T-helper 1 cell treated with Interleukin-12 subunit alpha and Interleukin-12 subunit beta and Interleukin-4 antibody, amounts not matched to agents 30 ng/mL and 1 ng/mL, for 36 hours (primary cell): ENCODE measurements at regions not wholly inside any gene's neighbourhood (a gene's known extent, or its start where the extent isn't known, plus 50 kb on each side); places are given as distances from the start of the nearest gene placed in this dataset.

Experiments
- intact Hi-C: fragments of 100-400 bp; cut with micrococcal nuclease; formaldehyde crosslinking; loops from one replicate; pipeline ENCODE4 v1.15.1; 2024

DNA sequence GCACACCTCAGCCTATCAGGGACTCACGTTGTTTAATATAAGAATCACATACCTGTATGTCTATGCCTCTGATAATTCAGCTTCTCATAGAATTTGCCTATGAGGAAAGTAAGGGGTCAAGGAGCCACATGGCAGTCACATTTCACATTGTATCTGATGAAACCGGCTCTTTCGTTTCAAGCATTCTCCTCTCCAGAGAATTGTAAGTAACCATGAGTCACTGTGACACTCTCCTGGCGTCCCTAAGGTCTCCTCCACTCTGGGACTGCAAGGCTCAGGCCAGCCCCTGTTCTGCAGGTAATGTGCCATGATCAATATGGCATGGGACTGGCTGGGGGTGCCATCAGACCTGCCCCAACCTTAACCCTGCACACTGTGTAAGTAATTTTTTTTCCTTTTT, 503.3 kb downstream of the COG6 start:
- intact Hi-C loops: no loop called here

DNA sequence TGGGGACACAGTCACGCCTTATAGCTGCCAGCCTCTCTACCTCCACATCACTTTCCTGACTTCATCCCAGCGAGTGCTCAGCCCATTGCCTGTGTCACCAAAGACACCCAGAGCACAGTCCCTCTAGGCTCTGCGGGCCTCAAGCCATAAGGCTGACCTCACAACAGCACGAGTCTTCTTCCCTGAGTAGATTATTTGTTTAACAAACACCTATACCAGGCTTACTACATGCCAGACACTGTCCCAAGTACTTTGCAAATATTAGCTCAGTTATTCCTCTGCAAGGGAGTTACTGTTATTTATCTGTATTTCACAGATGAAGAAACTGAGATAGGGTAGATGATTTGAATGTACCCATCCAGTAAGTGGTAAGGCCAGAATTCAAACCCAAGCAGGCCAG, 504.3 kb downstream of the COG6 start:
- intact Hi-C loops: no loop called here

DNA sequence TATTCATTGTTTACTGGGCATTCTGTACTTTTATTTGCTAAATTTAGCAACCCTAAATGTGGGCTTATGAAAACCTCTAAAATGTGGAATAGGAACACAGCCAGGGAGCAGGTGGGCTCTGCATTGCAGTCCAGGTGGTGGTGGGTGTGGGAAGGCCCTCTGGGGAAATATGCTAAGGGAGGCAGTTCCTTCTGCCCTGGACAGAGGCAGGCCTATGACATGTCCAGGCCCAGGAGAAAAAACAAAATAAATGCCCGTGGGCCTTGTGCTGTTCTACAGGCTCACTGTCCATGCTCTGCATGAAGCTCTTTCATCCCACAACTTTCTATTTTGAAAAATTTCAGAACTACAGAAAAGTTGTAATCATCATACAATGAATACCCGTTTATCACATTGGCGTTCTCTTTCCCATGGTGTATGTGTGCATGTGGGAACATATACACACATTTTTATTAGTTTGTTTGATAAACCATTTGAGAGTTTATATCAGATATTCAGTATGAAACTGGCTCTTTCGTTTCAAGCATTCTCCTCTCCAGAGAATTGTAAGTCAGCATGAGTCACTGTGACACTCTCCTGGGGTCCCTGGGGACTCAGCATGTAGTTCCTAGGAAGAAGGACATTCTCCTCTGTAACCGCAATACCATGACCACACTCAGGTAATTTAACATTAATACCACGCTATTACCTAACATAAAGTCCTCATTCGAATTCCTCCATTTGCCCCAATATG, 505.3 kb downstream of the COG6 start:
- intact Hi-C loops: no loop called here

DNA sequence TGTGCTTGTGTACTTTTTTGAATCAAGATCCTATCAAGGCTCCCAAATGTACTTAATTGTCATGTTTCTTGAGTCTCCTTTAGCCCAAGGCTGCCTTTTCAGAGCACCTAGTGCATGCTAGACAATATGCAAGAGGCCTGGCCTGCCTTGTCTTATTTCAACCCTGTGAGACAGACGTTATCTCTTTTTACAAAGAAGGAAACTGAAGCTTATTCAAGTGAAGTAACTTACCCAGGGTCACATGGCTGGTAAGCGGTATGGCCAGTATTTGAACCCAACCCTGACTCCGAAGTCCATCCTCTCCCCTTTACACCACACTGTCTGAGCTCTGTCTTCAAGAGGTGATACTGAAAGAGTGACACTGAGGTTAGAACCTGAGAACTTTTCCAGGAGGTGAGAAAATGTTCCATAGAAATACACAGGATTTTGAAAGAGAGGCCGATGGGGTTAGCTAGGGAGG, 505.1 kb downstream of the FOXO1 start:
- intact Hi-C loops: no loop called here

DNA sequence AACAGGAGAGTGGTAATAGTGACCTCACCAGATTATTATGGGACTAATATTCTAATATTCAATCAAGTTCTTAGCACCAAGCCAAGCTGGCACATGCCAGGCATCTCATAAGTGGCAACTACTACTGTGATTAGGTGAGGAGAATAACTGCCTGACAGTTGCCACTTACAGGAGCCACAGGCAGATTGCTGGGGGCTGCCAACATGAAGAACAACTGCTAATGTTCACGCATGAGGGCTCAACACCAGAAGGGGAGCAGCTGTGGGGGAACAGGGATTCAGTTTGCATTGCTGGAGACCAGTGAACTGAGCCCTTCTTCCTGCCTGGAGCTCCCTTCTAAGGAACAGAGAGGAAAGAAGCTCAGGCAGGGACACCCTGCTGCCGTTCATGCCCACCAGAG, 504.5 kb downstream of the FOXO1 start:
- intact Hi-C loops: no loop called here

DNA sequence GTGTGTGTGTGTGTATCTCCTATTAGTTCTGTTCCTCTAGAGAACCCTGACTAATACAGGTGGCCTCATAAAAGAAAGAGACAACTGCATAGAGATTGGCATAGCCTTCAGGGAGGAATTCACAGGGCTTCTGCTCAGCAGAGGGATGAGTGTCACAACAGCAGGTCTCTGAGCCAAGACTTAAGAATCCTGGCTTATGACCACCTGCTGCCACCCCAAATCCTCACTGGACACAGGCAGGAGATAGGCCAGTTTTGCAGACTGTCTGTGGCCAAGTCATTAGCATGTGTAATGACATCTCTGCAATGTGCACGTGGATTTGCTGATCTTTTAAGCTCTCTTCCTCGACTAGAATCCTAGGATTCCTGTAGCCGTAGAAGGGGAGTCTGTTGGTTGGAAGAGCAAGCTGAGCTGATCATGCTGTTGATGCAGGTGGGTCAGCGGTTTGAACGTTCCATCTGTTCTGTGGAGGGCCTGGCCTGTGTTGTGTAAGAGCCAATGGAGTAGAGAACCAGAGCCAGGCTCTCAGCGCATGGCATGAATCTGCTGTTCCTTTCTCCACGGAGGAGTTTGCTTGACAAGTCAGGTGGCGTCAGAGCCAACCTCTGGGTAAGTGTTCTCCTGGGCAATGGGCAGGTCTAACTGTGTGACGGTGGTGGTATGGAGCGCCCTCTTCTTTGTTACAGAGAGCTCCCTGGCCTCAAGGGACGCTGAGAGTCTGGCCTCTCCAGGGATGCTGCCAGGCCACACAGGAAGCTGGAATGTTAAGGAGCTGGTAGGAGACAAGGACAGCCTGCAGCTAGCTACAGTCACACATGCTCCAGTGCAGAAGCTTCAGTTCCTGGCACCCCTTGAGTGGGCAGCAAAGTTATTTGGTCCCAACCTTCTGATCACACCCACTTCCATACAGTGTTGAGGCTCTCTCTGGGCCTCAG, 503.1 kb downstream of the FOXO1 start:
- intact Hi-C loops: no loop called here

DNA sequence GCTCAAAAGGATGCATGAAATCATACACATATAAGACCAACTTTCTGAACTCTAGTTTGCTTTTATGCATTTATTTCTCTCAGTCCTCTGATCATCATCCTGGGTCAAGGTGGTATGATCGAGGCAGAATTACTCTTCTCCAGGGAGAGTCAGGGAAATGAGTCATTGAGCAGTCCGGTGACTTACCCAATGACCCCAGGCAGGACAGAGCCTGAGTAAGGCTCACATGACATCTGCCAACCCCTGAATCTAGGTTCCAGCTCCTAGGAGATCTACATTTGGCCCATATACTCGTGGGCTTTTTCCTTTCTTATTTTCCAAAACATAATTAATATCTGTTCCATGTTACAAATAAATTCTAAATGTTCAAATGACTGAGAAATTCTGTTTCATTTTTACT, 502.3 kb downstream of the FOXO1 start:
- intact Hi-C loops: no loop called here

DNA sequence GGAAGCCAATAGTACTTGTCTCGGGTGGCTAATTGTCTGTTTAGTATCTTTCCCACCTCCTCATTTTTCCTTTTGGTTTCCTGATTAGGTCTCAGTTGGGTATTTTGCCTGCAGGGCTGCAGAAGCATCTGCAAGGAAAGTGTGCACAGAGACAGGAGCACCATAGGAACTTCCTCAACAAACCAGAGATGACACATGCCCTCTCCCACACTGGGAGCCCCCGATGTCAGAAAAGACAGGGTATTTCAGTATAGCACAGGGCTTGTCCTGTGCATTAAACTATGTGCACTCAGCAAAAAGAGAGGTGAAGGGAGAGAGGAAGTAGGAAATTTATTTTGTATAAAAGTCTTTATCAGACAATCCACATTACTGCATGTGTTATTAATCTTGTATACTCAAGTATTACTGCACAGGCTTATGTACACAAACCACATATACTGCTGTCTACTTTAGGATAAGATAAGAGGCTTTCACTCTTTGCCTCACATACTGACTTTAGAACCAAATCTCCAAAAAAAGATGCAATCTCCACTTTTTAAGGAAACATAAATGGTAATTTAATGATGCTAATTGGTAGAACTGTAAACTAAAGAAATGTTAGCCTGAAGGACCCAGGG, 501.0 kb downstream of the FOXO1 start:
- intact Hi-C loops: no loop called here

DNA sequence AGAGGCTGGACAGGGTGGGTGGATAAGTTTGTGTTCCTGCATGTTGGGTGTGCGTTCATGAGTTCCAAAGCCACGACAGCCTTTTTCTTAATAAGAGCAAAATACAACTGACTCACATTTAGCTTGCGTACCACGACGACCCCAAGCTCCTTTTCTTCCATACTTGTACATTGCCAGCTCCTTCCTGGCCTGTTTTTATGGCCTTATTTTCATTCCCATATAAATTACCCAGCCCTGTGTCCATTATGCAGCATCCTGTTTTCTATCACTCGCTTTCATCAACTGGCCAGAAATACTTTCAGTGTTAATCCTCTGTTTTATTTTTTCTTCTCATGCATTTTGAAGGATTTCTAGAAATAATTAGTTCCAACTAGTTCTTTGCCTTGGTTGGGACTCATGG, 499.1 kb downstream of the FOXO1 start:
- intact Hi-C loops: no loop called here

DNA sequence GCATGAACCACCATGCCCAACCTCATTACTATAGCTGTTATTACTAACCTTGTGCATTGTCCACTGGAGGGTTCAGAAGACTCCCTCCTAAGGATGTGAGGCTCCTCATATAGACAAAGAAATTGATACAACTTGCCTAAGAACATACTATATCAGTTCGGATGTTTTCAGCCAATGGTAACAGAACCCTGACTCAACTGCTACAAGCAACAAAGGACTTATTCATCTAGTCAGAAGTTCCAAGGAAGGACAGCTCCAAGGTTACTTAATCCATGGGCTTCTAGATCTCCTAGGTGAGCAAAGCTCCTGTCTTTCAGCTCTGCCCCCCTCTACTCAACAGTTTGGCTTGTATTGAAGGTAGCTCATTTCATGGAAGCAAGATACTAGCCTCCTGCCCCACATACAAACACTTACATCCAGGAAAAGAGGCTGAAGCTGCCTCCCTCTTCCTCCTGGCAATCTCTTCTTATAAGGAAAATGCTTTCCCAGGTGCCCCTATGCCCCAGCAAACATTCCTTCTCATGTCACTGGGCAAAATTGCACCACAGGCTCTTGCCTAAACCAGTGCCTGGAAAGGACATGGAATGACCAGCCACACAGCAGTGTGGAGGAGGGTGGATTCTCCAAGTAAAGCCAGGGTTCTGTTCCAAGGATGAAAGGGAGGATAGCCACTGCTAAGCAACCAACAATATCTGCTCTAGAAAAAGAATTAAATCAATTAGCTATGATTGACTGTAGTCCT, 497.8 kb downstream of the FOXO1 start:
- intact Hi-C loops: no loop called here

DNA sequence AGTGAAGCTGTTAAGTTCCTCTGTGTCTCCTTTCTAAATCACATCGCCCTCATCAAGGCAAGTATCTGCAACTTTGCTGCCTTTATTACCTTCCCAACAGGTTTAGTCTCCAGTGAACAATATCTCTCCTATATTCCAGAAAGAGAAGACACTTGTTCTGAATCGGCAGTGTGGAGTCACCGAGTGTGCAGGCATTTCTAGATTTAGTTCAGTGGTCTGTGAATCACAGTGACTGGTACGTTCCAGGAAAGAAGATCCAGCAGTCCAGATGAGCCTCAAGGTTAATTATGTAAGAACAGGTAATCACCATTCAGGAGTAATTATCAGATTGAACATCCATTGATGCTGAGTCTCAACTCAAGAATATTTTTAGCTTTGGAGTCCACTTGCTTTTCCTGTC, 497.0 kb downstream of the FOXO1 start:
- intact Hi-C loops: no loop called here

DNA sequence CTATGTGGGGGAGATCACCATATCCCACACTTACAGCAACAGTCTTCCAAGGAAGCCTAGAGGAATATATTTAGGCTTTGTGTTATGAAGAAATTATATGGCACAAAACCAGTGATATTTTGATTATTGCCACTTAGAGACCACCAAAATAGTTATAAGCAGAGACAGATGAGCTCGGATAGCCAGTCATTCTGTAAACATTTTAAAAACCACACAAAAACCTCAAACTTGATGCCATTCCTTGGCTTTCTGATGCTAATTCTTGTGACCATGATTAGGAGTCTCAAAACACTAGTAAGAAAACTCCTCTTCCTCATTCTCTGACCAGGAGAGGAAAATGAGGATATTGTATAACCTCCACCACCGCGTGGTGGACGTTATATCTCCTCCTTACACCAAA, 496.4 kb downstream of the FOXO1 start:
- intact Hi-C loops: no loop called here

DNA sequence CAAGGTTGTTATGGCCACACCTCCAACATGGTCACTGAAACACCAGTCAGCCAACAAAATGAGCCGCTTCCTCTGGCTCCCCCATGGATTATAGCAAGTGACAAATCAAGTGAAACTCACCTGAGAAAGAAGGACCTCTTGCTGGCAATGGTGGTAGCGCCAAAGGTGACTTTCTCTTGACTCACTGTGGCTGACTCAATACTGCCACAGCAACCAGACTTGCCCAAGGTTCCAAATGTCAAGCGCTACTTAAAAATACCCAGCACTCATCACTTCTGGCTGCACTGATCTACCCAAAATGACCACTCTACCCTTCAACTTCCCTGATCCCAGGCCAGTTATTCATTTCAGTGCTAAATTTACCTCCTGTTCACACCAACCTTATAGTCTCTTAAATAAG, 495.5 kb downstream of the FOXO1 start:
- intact Hi-C loops: no loop called here

DNA sequence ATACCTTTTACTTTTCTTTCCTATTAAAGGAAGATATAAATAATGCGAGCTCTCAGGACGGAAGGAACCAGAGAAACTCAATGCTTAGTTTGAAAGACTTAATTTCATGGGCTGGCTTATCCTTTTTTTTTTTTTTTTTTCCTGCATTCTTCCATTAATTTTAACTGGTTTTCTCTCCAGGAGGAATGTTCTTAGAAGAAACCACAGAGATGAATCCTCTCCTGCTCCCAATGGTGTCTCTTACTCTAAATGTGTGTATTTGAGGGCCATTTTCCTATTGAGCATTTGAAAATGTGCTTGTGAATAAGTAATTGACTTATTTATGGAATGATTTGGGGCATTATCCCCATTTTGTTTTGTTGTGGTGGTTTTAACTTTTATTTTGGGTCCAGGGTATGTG, 494.9 kb downstream of the FOXO1 start:
- intact Hi-C loops: no loop called here

DNA sequence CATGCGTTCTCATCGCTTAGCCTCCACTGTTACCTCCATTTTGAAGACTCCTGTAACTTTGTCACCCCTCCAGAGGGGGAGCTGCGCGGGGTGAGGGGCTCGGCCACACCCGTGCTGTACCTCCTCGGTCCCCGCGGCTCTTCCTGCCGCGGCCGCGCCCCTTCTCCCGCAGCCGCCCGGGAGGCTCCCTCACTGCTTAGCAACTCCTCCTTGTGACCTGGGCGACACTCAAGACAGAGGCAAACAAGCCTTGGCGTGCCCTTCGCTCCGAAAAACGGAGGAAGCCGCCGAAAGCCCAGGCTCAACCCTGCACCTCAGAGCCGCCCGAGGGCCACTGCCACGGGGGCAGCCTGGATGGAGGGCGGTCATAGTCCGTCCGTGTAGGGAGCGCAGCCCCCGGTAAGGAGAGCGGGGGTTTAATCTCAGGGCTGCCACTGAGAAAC, 494.3 kb downstream of the FOXO1 start:
- intact Hi-C loops: no loop called here

DNA sequence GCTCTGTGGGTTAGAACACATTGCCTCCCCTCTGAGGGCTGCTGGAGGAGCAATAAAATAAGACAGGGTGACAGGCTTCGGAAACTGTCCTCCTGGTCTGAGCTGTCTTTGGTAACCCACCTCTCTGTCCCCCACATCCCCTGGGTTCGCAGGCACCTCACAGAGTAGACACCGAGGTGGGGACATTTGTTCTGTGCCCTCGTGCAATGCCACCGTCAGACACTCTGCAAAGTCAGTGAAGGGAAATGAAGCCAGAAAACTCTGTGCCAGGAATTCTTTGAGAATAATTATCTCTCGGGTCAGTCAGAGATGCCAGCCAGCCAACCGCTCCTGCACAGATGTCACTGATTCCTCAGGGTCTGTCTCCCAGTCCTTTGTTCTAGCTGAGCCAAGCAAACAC, 493.6 kb downstream of the FOXO1 start:
- intact Hi-C loops: no loop called here

DNA sequence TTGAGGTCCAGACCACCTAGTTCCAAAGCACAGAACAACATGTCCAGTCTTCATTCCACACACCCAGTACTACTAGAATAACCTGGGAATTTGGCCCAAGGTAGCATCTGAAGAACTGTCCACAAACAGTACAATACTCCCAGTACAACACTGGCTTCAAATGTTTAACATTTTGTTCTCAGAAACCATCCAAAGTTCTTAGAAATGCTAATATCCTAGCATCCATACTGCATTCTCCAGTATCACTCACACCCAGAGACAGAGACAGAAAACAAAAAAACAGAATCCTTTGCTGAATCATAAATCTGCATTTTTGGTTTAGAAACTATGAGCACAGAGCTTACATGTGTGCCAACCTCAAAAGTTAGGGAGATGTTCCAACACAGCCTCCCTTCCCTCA, 490.8 kb downstream of the FOXO1 start:
- intact Hi-C loops: no loop called here

DNA sequence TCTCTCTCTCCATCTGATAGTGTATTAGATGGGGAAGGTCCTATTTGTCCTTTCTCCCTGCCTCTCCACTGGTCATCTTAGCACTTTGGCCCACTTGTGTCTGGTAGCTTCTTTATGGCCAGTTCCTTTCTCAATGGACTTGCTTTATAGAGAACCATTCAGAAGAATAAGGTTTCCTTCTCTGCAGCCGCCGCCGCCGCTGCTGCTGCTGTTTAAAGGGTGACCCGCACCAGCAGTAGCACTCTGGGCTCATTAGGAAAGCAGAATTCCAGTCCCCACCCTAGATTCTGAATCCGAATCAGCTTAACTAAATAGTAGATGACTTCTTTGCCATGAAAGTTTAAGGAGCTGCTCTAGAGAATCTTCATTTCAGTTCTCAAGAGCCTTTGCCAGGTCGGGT, 490.2 kb downstream of the FOXO1 start:
- intact Hi-C loops: no loop called here

DNA sequence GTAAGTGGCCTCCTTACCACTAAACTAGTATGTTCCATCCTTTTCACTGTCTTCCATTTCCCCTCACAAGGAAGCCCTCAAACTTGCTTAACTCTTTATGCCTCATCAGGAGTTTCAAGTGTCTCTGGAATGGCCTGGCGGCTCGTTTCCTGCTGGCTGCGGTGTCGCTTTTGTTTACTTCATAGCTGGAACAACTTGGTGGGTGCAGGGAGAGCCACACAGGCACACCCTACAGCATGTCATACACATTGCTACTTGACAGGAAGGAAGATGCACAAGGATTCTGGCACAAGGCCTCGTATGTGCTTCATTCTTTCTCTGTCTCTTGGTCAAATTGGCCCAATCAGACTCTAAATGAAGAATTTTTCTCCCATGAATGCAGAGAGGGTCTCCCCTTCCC, 488.3 kb downstream of the FOXO1 start:
- intact Hi-C loops: no loop called here

DNA sequence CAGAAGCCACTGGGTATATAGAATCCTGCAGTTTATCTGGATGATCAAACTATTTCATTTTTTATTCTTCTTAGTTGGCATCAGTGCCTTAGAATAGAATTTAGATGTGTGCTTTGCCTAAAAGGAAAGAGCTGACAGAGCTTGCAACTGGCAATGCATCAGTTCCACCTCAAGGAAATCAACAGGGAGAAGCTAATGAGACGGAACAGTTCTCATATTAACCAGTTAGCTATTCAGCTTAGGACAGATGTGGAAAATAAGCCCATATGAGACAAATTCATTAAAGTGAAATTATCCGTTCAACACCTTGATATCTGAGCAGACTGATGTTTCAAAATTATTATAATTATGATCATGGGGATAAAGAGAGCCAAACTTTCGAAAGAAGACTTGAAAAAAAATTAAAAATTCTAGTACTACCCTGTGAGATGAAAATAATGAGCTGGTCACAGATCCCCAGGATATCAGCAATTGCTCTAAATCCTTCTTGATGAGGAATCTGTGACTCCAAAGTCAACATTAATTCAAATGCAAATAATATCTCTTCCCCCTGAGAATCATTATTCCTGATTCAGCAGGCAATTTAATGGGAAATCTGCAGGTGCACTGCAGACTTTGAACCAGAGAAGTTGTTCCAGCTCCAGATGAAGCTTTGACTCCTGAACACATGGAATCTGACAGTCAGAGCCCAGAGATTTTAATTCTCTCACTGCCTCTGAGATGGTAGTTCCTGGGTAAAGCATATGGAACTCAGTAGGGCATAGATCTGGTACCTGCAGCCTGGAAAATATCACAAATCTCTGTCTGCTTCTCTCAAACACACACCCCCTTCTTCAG, 486.8 kb downstream of the FOXO1 start:
- intact Hi-C loops: loop anchor here (10.0 kb wide), 2 partner anchors 825 to 1145 kb away; partner anchors contain the start of genes NHLRC3 and PROSER1
